ENCODE measurements at regions not wholly inside any gene's neighbourhood (a gene's known extent, or its start where the extent isn't known, plus 50 kb on each side); places are given as distances from the start of the nearest gene placed in this dataset.
A peak's percentile ranks its signal among the peaks of the same experiment; 100 is the strongest.

GRCh38 chr2:19772981-19773380, 128.8 kb downstream of the TTC32 start:
- no peak for TF ChIP-seq CTCF (conservative IDR thresholded peaks at IDR 0.05)

GRCh38 chr2:19769513-19769912, 132.3 kb downstream of the TTC32 start:
- peak; percentile 53 for TF ChIP-seq CTCF (conservative IDR thresholded peaks at IDR 0.05)
- H3K27ac ChIP-seq: no peak overlapping the region

More at GRCh38 chr2:19772981-19773380, 128.8 kb downstream of the TTC32 start:
- H3K27ac ChIP-seq: no peak overlapping the region

- TF ChIP-seq CTCF (conservative IDR thresholded peaks at IDR 0.05): no peak
- no peak overlapping the region for H3K27ac ChIP-seq
Observed at GRCh38 chr2:19767899-19768298, 133.9 kb downstream of the TTC32 start.

- no peak for TF ChIP-seq CTCF (conservative IDR thresholded peaks at IDR 0.05)
- H3K27ac ChIP-seq: no peak overlapping the region
Observed at GRCh38 chr2:19764998-19765397, 136.8 kb downstream of the TTC32 start.

GRCh38 chr2:19763731-19764130, 138.1 kb downstream of the TTC32 start:
- no peak overlapping the region for H3K27ac ChIP-seq
- TF ChIP-seq CTCF (conservative IDR thresholded peaks at IDR 0.05): no peak

GRCh38 chr2:19762959-19763605, 138.7 kb downstream of the TTC32 start:
- no peak overlapping the region for H3K27ac ChIP-seq
- no peak for TF ChIP-seq CTCF (conservative IDR thresholded peaks at IDR 0.05)

- H3K27ac ChIP-seq: no peak overlapping the region
- no peak for TF ChIP-seq CTCF (conservative IDR thresholded peaks at IDR 0.05)
Observed at GRCh38 chr2:19762142-19762541, 139.6 kb downstream of the TTC32 start.
